ENCODE measurements at regions not wholly inside any gene's neighbourhood (a gene's known extent, or its start where the extent isn't known, plus 50 kb on each side); places are given as distances from the start of the nearest gene placed in this dataset.

DNA sequence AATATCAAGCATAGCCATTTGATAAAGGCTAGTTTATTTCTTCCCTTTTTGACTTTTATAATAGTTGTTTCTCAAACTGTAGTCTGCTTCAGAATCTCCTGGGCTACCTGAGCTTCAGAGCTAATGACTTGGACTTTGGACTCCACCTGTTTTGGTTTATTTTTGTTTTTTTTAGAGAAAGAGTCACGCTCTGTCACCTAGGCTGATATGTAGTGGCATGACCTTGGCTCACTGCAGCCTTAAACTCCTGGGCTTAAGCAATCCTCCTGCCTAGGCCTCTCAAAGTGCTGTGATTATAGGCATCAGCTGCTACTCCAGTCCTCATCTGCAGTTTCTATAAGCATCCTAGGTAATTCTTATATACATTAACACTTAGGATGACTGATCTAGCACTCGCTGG lies 90.5 kb downstream of the DDIT4L start:
- Mint-ChIP-seq H3K27ac (peak overlapping the region in 4 of 6 donors; percentile 24 to 50 (median 42)), H3K4me1 (peaks cover 33 to 45% of the 10 kb centered on the region in 2 donors)

DNA sequence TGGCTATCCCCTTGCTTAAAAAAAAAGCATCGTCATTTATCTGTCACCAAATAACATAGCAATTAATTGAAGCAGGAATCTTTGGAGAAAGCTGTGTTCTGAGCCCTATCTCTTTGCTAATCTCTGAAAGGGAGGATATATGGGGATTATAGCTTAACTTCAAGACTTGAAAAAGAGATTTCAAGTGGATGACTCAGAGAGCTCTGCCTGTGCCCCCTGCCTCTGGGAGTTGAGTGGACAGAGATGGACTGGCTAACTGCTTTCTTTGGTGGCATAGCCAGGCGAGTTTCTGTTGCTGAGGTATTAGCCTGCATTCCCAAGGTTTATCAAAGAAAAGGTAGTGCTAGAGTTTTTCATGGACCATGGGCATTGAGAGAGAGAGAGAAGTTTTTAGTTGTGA lies 91.6 kb downstream of the DDIT4L start:
- Mint-ChIP-seq H3K27ac (peak overlapping the region in 3 of 6 donors; percentile 21 to 47 (median 43)), H3K27me3 (ENCODE audit: low read depth in 3 of 3) (no peaks in the 10 kb centered on the region), H3K9me3 (no peaks in the 10 kb centered on the region), H3K4me3 (no peak overlapping the region), H3K36me3 (no peaks in the 10 kb centered on the region), H3K4me1 (peaks cover 37 to 42% of the 10 kb centered on the region in 2 donors)
- DNase-seq = no peak

More for the DNA sequence above, 90.5 kb downstream of the DDIT4L start:
- H3K9me3 Mint-ChIP-seq = no peaks in the 10 kb centered on the region
- DNase-seq = no peak
- H3K27me3 Mint-ChIP-seq (ENCODE audit: low read depth in 3 of 3) = no peaks in the 10 kb centered on the region
- H3K4me3 Mint-ChIP-seq = peak overlapping the region in 1 of 5 donors; percentile 22
- no peaks in the 10 kb centered on the region for H3K36me3 Mint-ChIP-seq

DNA sequence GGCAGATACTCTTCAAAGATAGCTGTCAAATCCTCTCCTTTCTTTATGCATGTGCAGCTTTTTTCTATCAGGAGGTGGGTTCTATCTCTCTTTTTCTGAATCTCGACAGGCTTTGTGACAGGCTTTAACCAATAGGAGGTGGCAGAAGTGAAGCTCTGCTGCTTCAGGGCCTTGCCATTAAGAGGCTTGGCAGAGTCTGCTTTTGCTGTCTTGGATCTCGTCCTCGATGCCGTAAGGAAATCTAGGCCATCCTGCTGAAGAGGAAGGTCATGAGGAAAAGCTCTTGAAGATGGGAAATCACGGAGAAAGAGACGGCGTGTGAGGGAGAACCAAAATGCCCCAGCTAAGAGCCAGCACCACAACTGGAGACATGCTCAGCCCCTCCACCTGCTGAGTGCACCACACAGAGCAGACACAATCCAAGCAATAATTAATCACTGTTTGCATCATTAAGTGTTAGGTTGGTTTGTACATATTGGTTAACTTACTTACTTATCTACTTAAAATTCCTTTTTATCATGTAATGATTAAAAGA lies 92.2 kb downstream of the DDIT4L start:
- Mint-ChIP-seq H3K36me3 (no peaks in the 10 kb centered on the region), H3K9me3 (no peaks in the 10 kb centered on the region), H3K4me3 (no peak overlapping the region), H3K27ac (no peak overlapping the region), H3K4me1 (peaks cover 40 to 48% of the 10 kb centered on the region in 2 donors), H3K27me3 (ENCODE audit: low read depth in 3 of 3) (no peaks in the 10 kb centered on the region)
- DNase-seq = no peak

DNA sequence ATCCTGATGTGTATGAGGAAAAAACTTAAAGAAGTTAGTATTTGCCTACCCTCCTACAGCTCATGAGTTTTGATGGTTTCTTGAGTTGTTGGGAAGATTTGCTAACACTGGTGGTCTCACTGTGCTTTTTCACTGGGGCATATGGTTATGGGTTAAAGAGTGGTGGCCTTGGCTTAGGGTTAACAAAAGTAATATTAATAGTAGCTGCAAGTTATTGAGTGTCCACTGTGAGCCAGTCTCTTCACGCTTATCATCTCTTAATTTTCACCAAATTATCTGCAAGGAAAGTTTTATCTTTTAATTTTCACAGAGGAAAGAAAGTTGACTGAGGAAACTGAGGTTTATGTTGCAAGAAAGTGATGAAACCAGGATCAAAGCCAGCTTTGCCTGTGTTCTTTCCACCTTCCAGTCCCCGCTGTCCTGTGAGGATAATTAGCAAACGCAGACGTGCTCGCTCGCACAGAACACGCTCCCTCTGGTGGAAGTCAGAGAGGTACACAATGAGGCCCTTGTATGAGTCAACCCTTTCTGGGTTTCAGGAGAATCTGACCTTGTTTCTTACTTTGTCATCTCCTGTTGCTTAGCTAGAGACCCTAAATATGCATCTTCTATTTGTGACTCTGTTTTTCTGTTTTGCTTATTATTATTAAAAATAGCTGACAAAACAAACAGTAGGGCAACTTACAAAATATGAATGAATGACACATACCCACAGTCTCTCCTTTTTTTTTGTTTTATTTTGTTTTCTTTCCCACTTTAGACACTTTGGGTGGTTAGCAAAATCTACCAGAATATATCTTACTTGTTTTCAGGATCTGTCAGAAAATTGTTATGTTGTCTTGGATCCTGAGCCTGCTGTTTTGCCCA lies 94.3 kb downstream of the DDIT4L start:
- no peaks in the 10 kb centered on the region for H3K36me3 Mint-ChIP-seq
- H3K4me1 Mint-ChIP-seq = peaks cover 27 to 31% of the 10 kb centered on the region in 2 donors
- no peaks in the 10 kb centered on the region for H3K9me3 Mint-ChIP-seq
- no peaks in the 10 kb centered on the region for H3K27me3 Mint-ChIP-seq (ENCODE audit: low read depth in 3 of 3)
- DNase-seq = peak; percentile 13 to 31 (median 20)
- peak overlapping the region; percentile 8 to 86 (median 64) for H3K27ac Mint-ChIP-seq
- no peak overlapping the region for H3K4me3 Mint-ChIP-seq

DNA sequence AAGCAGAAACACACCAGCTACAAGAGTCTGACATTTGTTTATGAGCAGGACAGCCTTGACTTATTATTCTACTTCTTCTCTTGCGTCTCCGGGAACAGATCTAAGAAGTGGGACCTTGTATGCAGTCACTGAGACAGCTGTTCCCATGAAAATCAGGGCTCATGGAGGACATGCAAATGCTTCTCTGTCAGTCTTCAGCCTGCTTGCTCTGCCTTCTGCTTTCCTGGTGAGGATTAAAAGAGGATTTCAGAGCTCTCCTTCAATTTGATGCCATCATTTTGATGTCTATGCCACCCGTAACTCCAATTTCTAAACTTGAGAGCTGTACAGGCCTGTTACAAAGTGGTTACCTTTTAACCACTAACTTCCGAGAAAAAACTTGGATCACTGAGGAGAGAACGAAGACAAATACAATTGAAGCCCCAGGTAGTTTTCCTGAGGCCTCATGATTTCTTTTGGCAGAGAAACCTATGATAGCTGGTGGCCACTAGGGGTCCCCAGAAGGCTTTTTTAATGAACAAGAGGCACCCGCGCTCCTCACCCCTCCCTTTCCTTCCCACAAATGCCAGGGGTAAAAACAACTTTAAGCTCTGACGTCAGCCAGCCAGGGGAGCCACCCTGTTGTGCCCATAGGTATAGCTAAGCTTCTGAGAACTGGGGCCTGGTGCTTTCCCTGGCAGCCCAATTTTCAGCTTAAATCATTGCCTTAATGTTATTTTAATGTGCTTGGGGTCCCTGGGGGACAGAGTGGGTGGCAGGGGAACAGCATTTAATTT lies 97.0 kb downstream of the DDIT4L start:
- H3K27ac Mint-ChIP-seq = peak overlapping the region; percentile 55 to 92 (median 82)
- H3K9me3 Mint-ChIP-seq = no peaks in the 10 kb centered on the region
- H3K36me3 Mint-ChIP-seq = no peaks in the 10 kb centered on the region
- peak overlapping the region in 2 of 5 donors; percentile 4 to 36 for H3K4me3 Mint-ChIP-seq
- peaks cover 14 to 18% of the 10 kb centered on the region in 2 donors for H3K4me1 Mint-ChIP-seq
- no peaks in the 10 kb centered on the region for H3K27me3 Mint-ChIP-seq (ENCODE audit: low read depth in 3 of 3)
- peak; percentile 82 to 85 (median 85) for DNase-seq

DNA sequence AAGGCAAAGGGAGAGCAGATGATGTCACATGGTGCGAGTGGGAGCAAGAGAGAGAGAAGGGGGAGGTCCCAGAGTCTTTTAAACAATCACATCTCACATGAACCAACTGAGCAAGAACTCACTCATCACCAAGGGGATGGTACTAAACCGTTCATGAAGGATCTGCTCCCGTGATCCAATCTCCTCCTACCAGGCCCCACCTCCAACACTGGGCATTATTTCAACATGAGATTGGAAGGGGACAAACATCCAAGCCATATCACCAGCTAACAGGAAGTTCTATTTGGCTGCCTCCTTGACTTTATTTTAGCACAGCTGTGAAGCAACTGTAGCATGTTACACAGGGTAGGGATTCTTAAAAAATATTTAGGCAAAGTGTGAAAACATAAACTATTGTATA lies 102.5 kb downstream of the DDIT4L start:
- Mint-ChIP-seq H3K27me3 (ENCODE audit: low read depth in 3 of 3) (no peaks in the 10 kb centered on the region), H3K36me3 (peaks cover 0 to 4% (median 0%) of the 10 kb centered on the region in 3 donors), H3K9me3 (no peaks in the 10 kb centered on the region), H3K4me3 (no peak overlapping the region), H3K27ac (no peak overlapping the region), H3K4me1 (no peaks in the 10 kb centered on the region)
- DNase-seq = no peak

DNA sequence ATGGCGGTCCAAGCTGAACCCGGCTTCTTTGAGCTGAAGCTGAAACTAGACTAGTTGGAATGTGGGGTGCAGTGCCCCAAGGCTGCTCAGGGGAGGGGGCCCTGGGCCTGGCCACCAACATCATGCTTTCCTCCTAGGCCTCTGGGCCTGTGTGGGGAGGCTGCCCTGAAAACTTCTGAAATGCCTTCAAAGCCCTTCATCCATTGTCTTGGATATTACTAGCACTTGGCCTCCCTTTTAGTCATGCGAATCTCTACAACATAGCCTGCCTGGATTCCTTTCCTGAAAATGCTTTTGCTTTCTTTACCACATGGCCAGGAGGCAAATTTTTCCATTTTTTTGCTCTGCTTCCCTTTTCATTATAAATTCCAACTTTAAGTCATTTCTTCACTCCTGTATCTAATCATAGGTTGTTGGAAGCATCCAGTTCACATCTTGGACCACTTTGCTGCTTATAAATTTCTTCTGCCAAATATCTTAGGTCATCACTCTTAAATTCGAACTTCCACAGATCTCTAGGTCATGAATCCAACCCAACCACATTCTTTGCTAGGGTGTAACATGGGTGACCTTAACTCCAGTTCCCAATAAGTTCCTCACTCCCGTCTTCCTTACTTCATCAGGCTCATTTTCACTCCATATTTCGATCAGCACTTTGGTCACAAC lies 103.4 kb downstream of the DDIT4L start:
- Mint-ChIP-seq H3K9me3 (no peaks in the 10 kb centered on the region), H3K4me1 (no peaks in the 10 kb centered on the region), H3K36me3 (peaks cover 0 to 4% (median 0%) of the 10 kb centered on the region in 3 donors), H3K27ac (no peak overlapping the region), H3K27me3 (ENCODE audit: low read depth in 3 of 3) (no peaks in the 10 kb centered on the region), H3K4me3 (no peak overlapping the region)
- no peak for DNase-seq

DNA sequence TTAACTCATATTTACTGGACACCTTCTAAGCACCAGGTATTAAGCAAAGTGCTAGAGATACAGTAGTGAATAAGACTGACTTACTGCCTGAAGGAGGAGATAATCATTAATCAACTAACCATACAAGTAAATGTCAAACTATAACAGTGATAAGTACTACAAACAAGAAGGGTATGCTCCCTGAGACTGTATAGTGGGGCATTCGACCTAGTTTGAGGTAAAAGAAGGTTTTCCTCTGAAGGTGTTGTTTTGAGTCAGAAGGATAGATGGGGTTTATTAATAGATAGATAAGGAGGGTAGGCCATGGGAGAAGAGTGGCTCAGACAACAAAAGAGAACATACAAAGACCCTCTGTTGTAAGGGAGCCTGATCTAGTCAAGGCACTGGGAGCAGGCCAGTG lies 105.4 kb downstream of the DDIT4L start:
- no peaks in the 10 kb centered on the region for H3K9me3 Mint-ChIP-seq
- no peak overlapping the region for H3K4me3 Mint-ChIP-seq
- no peak overlapping the region for H3K27ac Mint-ChIP-seq
- peaks cover 0 to 4% (median 0%) of the 10 kb centered on the region in 3 donors for H3K36me3 Mint-ChIP-seq
- peaks cover 5 to 6% of the 10 kb centered on the region in 2 donors for H3K4me1 Mint-ChIP-seq
- no peak for DNase-seq
- H3K27me3 Mint-ChIP-seq (ENCODE audit: low read depth in 3 of 3) = no peaks in the 10 kb centered on the region

DNA sequence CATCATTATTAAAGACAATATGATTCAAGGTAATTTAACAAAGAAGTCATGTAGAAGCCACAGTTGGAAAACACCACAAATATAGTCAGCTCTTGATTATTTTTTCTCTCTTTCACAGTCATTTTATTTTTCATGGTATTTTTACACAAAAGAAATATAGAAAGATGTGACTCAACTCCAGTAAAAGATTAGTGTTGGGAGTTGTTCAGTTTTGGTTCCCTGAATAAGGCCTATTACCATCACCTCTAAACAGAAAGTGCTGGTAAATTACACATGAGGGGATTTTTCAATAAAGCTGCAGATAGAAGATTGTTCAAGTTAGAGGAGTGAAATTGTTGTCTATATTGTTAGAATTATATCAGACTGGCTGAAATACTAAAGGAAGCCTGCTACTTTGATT lies 107.0 kb downstream of the DDIT4L start:
- DNase-seq = no peak
- Mint-ChIP-seq H3K27ac (no peak overlapping the region), H3K4me3 (no peak overlapping the region), H3K4me1 (peaks cover 16 to 19% of the 10 kb centered on the region in 2 donors), H3K27me3 (ENCODE audit: low read depth in 3 of 3) (peaks cover 0 to 2% (median 0%) of the 10 kb centered on the region in 3 donors), H3K9me3 (no peaks in the 10 kb centered on the region), H3K36me3 (peaks cover 0 to 4% (median 0%) of the 10 kb centered on the region in 3 donors)

DNA sequence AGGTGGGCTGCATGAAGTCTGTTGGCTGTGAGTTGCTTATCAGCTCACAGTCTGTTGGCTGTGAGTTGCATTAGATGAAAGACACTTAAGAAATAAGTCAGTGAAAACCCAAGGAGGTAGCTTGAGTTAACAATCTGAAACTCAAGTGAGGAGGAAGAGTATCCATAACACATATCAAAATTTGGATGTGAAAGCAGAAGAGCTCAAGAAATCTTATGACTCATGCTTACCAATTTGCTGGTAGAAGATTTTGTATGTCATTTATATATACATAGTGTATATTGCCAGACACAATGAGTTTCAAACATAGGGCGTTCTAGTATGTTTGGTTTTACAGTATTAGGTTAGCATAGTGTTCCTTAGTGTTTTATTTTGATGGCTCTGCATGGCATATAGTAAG lies 107.4 kb downstream of the DDIT4L start:
- Mint-ChIP-seq H3K4me3 (no peak overlapping the region), H3K36me3 (peaks cover 0 to 4% (median 0%) of the 10 kb centered on the region in 3 donors), H3K9me3 (no peaks in the 10 kb centered on the region), H3K27me3 (ENCODE audit: low read depth in 3 of 3) (peaks cover 0 to 2% (median 0%) of the 10 kb centered on the region in 3 donors), H3K4me1 (peaks cover 16 to 19% of the 10 kb centered on the region in 2 donors), H3K27ac (no peak overlapping the region)
- DNase-seq = no peak

DNA sequence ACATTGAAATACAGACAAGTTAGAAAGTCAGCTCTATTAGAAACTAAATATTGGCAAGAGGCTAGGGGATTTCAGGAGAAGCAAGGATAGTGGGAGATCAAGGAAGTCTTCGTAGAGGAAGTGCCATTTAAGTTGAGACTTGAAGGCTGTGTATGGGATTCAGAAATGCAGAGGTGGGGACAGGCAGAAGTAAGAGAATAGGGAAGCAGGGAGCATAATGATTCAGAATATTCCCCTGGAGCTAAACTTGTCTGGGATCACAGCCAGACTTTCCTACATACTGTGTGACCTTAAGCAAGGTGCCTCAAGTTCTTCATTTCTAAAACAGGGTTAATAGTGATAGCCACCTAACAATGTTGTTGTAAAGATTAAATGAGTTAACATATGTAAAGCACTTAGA lies 108.8 kb downstream of the DDIT4L start:
- H3K27ac Mint-ChIP-seq = no peak overlapping the region
- no peak for DNase-seq
- H3K9me3 Mint-ChIP-seq = no peaks in the 10 kb centered on the region
- no peaks in the 10 kb centered on the region for H3K36me3 Mint-ChIP-seq
- peaks cover 16 to 19% of the 10 kb centered on the region in 2 donors for H3K4me1 Mint-ChIP-seq
- no peak overlapping the region for H3K4me3 Mint-ChIP-seq
- H3K27me3 Mint-ChIP-seq (ENCODE audit: low read depth in 3 of 3) = peaks cover 0 to 2% (median 0%) of the 10 kb centered on the region in 3 donors

DNA sequence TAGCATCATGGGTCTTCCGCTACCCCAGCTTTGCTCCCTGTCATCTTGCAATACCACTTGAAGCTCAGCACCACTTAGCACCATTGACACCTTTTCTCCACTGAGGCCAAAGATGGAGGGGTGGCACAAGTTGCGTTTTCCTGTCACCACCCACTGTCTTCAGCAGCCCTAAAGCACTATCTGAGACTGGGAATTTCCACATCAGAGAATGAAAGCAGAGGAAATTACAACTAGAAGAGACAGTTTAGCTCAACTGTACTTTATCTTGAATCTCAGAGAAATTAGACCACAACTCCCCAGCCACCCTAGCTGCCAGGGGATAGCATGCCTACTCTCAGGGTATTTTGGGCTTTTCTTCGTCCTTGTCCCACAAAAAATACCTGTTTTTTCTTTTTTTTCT lies 111.0 kb downstream of the DDIT4L start:
- Mint-ChIP-seq H3K36me3 (peaks cover 0 to 4% (median 0%) of the 10 kb centered on the region in 3 donors), H3K27me3 (ENCODE audit: low read depth in 3 of 3) (peaks cover 0 to 4% (median 2%) of the 10 kb centered on the region in 3 donors), H3K9me3 (no peaks in the 10 kb centered on the region), H3K4me1 (peaks cover 16 to 19% of the 10 kb centered on the region in 2 donors), H3K27ac (peak overlapping the region; percentile 20 to 82 (median 38)), H3K4me3 (peak overlapping the region in 4 of 5 donors; percentile 18 to 68 (median 50))
- peak; percentile 41 to 59 (median 57) for DNase-seq

DNA sequence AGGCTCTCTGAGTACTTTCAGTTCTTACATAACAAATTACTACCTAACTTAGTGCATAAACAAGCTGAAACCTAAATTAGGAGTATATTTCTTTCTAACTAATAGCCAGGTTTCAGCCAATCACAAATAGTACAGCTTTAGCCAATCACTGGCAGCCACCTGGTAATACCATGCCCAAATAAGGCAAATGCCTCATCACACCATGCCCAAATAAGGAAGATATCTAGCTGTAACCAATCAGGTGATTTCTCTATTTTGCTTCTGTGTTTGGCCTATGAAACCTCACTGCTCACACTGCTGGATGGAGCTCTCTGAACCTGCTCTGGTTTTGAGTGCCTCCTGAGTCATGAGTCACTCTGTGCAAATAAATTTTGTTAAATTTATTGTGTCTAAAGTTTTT lies 113.5 kb downstream of the DDIT4L start:
- no peak for DNase-seq
- H3K27ac Mint-ChIP-seq = no peak overlapping the region
- peaks cover 16 to 19% of the 10 kb centered on the region in 2 donors for H3K4me1 Mint-ChIP-seq
- H3K9me3 Mint-ChIP-seq = no peaks in the 10 kb centered on the region
- H3K4me3 Mint-ChIP-seq = no peak overlapping the region
- H3K36me3 Mint-ChIP-seq = peaks cover 0 to 4% (median 0%) of the 10 kb centered on the region in 3 donors
- H3K27me3 Mint-ChIP-seq (ENCODE audit: low read depth in 3 of 3) = peaks cover 0 to 4% (median 2%) of the 10 kb centered on the region in 3 donors

All from immature natural killer cell (primary cell).